ENCODE measurements at regions not wholly inside any gene's neighbourhood (a gene's known extent, or its start where the extent isn't known, plus 50 kb on each side); places are given as distances from the start of the nearest gene placed in this dataset.
A peak's percentile ranks its signal among the peaks of the same experiment; 100 is the strongest.

DNA sequence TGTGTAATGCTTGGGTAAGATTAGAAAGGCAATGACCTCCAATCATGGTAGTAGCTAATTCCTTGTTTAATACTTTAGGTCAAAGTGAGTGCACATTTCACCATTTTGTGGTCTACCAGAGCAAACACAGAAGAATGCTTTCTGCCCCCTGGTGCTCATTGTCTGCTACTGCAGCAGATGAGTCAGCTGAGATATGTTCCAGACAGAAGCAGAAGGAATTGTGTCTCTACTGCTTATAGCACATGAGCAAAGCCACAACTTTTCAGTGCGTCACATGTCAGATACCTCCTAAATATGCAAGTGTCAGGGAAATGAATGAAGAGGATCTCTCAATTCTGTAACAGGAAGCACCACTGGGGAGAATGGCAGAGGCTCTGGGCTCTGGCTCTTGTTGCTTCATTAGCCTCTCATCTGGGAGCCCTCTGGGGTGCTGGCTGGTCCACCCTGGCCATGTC, 308.9 kb downstream of the ALDH8A1 start (continued):
- TF ChIP-seq GABPB1 (CRISPR knock-in tag; IDR thresholded peaks at IDR 0.05) (no peak), SMARCC2 (IDR thresholded peaks at IDR 0.05; ENCODE audit: low read depth) (no peak), CBX8 (IDR thresholded peaks at IDR 0.05; ENCODE audit: borderline replicate concordance, extremely low read depth, low read depth, low read length, poor library complexity, severe bottlenecking) (no peak), ZNF24 (IDR thresholded peaks at IDR 0.05) (peak; percentile 35; the same call in 1 of the 2 replicates), ATF7 (IDR thresholded peaks at IDR 0.05) (0 out of 2 replicates have a peak, but pooled peaks have one; percentile 20), ZNF766 (CRISPR knock-in tag; conservative IDR thresholded peaks at IDR 0.05) (no peak), NFE2 (IDR thresholded peaks at IDR 0.05; ENCODE audit: low read depth) (peak; percentile 80), NELFE (IDR thresholded peaks at IDR 0.05; ENCODE audit: insufficient read depth, insufficient read length) (no peak), KHSRP (IDR thresholded peaks at IDR 0.05) (no peak), CREM (IDR thresholded peaks at IDR 0.05; ENCODE audit: low read depth) (0 out of 2 replicates have a peak, but pooled peaks have one; percentile 36), NCOA2 (IDR thresholded peaks at IDR 0.05; ENCODE audit: partially characterized antibody in 2 of 2) (no peak), BHLHE40 (IDR thresholded peaks at IDR 0.05; ENCODE audit: low read length) (peak; percentile 25; the same call in 1 of the 2 replicates), ADNP (tag; IDR thresholded peaks at IDR 0.05) (no peak), BACH1 (tag; IDR thresholded peaks at IDR 0.05) (peak; percentile 42; the same call in 1 of the 2 replicates), NRF1 (conservative IDR thresholded peaks at IDR 0.05 in 1 of 2, IDR thresholded peaks at IDR 0.05 in 1 of 2) (no peak), CC2D1A (IDR thresholded peaks at IDR 0.05) (0 out of 2 replicates have a peak, but pooled peaks have one; percentile 20), RFX1 (IDR thresholded peaks at IDR 0.05) (no peak), SOX6 (IDR thresholded peaks at IDR 0.05) (no peak), NR2C1 (IDR thresholded peaks at IDR 0.05) (no peak), NR2C1 (tag; IDR thresholded peaks at IDR 0.05) (peak; percentile 31; the same call in 1 of the 2 replicates), ZNF668 (CRISPR knock-in tag; IDR thresholded peaks at IDR 0.05) (no peak)
- TF ChIP-seq, protein P1, sequence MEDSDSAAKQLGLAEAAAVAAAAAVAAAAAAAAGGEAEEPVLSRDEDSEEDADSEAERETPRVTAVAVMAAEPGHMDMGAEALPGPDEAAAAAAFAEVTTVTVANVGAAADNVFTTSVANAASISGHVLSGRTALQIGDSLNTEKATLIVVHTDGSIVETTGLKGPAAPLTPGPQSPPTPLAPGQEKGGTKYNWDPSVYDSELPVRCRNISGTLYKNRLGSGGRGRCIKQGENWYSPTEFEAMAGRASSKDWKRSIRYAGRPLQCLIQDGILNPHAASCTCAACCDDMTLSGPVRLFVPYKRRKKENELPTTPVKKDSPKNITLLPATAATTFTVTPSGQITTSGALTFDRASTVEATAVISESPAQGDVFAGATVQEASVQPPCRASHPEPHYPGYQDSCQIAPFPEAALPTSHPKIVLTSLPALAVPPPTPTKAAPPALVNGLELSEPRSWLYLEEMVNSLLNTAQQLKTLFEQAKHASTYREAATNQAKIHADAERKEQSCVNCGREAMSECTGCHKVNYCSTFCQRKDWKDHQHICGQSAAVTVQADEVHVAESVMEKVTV (CRISPR knock-in tag; IDR thresholded peaks at IDR 0.05): peak; percentile 90
- TF ChIP-seq, protein P2, sequence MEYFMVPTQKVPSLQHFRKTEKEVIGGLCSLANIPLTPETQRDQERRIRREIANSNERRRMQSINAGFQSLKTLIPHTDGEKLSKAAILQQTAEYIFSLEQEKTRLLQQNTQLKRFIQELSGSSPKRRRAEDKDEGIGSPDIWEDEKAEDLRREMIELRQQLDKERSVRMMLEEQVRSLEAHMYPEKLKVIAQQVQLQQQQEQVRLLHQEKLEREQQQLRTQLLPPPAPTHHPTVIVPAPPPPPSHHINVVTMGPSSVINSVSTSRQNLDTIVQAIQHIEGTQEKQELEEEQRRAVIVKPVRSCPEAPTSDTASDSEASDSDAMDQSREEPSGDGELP (CRISPR knock-in tag; IDR thresholded peaks at IDR 0.05; ENCODE audit: borderline replicate concordance): peak; percentile 15; the same call in 1 of the 2 replicates
- TF ChIP-seq, protein P3, sequence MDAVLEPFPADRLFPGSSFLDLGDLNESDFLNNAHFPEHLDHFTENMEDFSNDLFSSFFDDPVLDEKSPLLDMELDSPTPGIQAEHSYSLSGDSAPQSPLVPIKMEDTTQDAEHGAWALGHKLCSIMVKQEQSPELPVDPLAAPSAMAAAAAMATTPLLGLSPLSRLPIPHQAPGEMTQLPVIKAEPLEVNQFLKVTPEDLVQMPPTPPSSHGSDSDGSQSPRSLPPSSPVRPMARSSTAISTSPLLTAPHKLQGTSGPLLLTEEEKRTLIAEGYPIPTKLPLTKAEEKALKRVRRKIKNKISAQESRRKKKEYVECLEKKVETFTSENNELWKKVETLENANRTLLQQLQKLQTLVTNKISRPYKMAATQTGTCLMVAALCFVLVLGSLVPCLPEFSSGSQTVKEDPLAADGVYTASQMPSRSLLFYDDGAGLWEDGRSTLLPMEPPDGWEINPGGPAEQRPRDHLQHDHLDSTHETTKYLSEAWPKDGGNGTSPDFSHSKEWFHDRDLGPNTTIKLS (IDR thresholded peaks at IDR 0.05; ENCODE audit: borderline replicate concordance, low read depth): peak; percentile 14; the same call in 1 of the 2 replicates
